RWPE2 (cell line): ENCODE measurements at regions not wholly inside any gene's neighbourhood (a gene's known extent, or its start where the extent isn't known, plus 50 kb on each side); places are given as distances from the start of the nearest gene placed in this dataset.

Experiments
- ATAC-seq: fragments of 200-7000 bp; cut with Tn5 transposase; 3 replicates; pipeline ENCODE4 v1.9.1; 2021; ENCODE audit warnings: low read depth
- DNase-seq: peaks from one replicate; pipeline ENCODE4 v3.0.0-alpha.2; 2020; ENCODE audit warnings: low spot score
- H3K27ac ChIP-seq: fragments of 450-650 bp; 2 replicates; pipeline ENCODE4 v1.5.1; 2017; ENCODE audit warnings: mild to moderate bottlenecking; ENCODE audit not compliant: poor library complexity, severe bottlenecking
- H3K27me3 ChIP-seq: fragments of 250-450 bp; sonication (Bioruptor Pico); 2 replicates; pipeline ENCODE4 v1.5.1; 2021; ENCODE audit warnings: mild to moderate bottlenecking, moderate library complexity; ENCODE audit not compliant: insufficient read depth, poor library complexity, severe bottlenecking
- H3K36me3 ChIP-seq: fragments of 250-450 bp; sonication (Bioruptor Pico); 2 replicates; pipeline ENCODE4 v1.5.1; 2020; ENCODE audit warnings: low read depth, mild to moderate bottlenecking, moderate library complexity
- H3K4me1 ChIP-seq: fragments of 250-450 bp; sonication (Bioruptor Pico); 2 replicates; pipeline ENCODE4 v1.5.1; 2021; ENCODE audit warnings: mild to moderate bottlenecking, moderate library complexity; ENCODE audit not compliant: insufficient read depth, poor library complexity, severe bottlenecking
- H3K4me3 ChIP-seq: fragments of 250-450 bp; sonication (Bioruptor Pico); 2 replicates; pipeline ENCODE4 v1.5.1; 2021; ENCODE audit warnings: mild to moderate bottlenecking, moderate library complexity; ENCODE audit not compliant: severe bottlenecking
- H3K9me3 ChIP-seq: fragments of 250-450 bp; sonication (Bioruptor Pico); 2 replicates; pipeline ENCODE4 v1.5.1; 2021; ENCODE audit warnings: mild to moderate bottlenecking, moderate library complexity; ENCODE audit not compliant: severe bottlenecking
- TF ChIP-seq, protein P1 (sequence below): fragments of 450-650 bp; IDR thresholded peaks from one replicate; pipeline ENCODE4 v1.5.1; 2017; ENCODE audit warnings: mild to moderate bottlenecking, moderate library complexity; ENCODE audit not compliant: poor library complexity, severe bottlenecking

DNA sequence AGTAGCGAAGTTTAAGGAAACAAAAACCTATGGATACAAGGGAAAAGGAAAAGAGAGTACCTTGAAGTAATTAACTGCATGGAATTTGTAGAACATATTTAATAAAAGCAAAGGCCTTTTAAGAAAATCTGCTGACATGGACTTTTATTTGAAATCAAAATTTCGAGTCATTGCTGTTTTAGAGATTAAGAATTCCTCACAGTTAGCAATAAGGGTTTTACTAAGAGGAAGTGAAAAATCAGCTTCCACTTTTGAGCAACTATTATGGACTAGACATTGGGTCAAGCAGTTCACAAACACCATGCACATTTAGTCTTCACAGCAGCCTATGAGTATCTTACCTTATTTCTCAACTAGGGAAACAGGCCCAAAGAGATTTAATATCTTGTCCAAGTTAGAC lies 876.3 kb downstream of the BCL11A start:
- Histone ChIP-seq H3K9me3 (no peaks in the 10 kb centered on the region), H3K4me3 (no peak overlapping the region), H3K36me3 (no peaks in the 10 kb centered on the region), H3K27me3 (no peaks in the 10 kb centered on the region), H3K27ac (no peak overlapping the region), H3K4me1 (no peaks in the 10 kb centered on the region)
- DNase-seq, result no peak
- ATAC-seq, result no peak
- TF ChIP-seq, protein P1, sequence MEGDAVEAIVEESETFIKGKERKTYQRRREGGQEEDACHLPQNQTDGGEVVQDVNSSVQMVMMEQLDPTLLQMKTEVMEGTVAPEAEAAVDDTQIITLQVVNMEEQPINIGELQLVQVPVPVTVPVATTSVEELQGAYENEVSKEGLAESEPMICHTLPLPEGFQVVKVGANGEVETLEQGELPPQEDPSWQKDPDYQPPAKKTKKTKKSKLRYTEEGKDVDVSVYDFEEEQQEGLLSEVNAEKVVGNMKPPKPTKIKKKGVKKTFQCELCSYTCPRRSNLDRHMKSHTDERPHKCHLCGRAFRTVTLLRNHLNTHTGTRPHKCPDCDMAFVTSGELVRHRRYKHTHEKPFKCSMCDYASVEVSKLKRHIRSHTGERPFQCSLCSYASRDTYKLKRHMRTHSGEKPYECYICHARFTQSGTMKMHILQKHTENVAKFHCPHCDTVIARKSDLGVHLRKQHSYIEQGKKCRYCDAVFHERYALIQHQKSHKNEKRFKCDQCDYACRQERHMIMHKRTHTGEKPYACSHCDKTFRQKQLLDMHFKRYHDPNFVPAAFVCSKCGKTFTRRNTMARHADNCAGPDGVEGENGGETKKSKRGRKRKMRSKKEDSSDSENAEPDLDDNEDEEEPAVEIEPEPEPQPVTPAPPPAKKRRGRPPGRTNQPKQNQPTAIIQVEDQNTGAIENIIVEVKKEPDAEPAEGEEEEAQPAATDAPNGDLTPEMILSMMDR, result no peak

DNA sequence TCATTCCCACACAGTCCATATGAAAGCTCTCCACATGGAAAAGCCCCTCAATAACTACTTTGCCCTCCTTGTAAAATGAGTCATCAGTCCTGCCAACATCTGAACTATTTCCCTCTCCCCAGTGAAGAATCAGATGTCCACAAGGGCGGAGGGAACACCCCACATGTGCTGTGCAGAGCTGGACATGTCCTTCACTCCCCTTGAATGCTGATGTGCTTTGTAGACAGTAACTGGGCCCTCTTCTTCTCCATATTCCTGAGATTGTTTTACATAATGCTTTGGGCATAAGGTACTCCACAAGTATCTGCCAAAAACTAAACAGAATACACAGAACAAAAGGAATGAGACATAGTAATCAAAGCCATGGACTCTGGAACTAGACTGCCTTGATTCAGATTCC lies 879.4 kb downstream of the BCL11A start:
- ATAC-seq (no peak), DNase-seq (no peak)
- Histone ChIP-seq H3K27ac (no peak overlapping the region), H3K9me3 (no peaks in the 10 kb centered on the region), H3K4me1 (no peaks in the 10 kb centered on the region), H3K4me3 (no peak overlapping the region), H3K27me3 (no peaks in the 10 kb centered on the region), H3K36me3 (no peaks in the 10 kb centered on the region)
- TF ChIP-seq, protein P1, result no peak

DNA sequence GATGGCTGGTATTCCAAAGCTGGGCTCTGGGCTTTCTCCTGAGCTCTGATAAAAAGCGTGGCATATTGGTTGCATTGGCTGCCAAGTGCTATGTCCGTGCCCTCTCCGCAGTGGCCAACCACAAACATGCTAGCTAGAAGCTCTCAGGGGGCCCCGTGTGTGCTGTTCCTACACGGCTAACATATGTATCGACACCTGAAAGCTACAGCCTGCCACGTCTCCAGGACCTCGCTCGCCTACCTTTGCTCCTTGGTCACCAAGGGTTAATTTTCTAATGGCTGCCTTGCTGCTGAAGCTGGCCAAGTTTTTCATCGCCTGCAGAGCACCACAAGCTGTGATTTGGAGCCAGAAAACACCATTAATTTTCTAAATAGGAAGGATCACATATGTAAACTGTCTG lies 888.4 kb downstream of the BCL11A start:
- Histone ChIP-seq H3K4me1 (no peaks in the 10 kb centered on the region), H3K27ac (no peak overlapping the region), H3K36me3 (no peaks in the 10 kb centered on the region), H3K9me3 (no peaks in the 10 kb centered on the region), H3K4me3 (no peak overlapping the region), H3K27me3 (no peaks in the 10 kb centered on the region)
- DNase-seq (no peak), ATAC-seq (no peak)
- TF ChIP-seq, protein P1, result no peak

DNA sequence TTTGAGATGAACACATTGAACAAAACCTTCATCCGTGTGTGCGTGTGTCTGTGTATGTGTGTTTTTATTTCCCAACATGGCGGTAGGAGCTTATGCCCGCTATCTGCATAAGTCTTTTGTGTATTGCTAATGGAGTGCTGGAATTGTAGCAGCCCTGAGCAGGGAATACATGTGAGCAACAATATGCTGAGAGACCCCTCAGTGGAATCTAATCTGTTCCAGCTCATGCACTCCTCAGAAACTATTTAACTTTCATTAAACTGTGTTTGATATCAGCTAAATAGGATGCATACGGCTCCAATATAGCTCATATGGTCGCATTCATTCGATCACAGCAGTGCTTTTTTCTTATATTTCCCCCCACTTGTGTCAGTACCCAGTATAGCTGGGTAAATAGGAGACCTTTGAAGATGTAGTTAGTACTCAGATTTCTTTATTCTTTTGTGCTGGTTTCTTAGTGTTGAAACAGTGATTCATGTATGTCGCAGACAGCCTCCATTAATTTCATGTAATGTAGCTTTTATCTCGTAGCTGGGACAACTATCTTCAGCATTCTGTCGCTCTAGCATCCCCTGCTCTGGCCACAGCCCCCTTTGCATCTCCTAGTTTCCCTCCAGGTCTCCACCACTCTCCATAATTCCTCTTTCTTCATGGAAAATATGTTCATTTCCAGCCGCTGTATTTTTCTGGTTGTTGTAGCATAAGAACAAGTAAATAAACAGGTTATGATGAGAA lies 891.2 kb downstream of the BCL11A start:
- ATAC-seq, result no peak
- H3K4me3 ChIP-seq, result no peak overlapping the region
- H3K27me3 ChIP-seq, result no peaks in the 10 kb centered on the region
- no peaks in the 10 kb centered on the region for H3K9me3 ChIP-seq
- TF ChIP-seq, protein P1, result no peak
- H3K27ac ChIP-seq, result no peak overlapping the region
- DNase-seq, result no peak
- H3K4me1 ChIP-seq, result no peaks in the 10 kb centered on the region
- no peaks in the 10 kb centered on the region for H3K36me3 ChIP-seq

DNA sequence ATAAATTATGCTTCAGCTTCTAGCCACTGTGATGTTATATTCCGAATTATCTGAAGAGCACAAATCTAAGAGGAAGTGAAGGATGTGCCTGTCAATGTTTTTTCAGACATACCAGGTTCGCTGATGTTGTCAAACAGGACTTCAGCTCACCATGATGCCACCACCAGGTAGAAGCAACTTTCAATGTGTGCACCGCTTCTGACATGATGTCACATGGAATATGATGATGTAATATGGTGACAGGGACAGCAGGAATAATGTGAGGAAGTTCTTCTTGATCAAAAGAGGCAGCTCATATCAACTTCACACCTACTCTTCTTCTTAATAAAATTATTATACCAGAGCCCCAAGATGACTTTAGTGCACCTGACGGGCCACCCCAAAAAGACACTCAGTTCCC lies 893.2 kb downstream of the BCL11A start:
- TF ChIP-seq, protein P1, result no peak
- Histone ChIP-seq H3K9me3 (no peaks in the 10 kb centered on the region), H3K4me3 (no peak overlapping the region), H3K27ac (no peak overlapping the region), H3K36me3 (no peaks in the 10 kb centered on the region), H3K27me3 (no peaks in the 10 kb centered on the region), H3K4me1 (peaks cover 8% of the 10 kb centered on the region)
- ATAC-seq (no peak), DNase-seq (no peak)
